ENCODE measurements at regions not wholly inside any gene's neighbourhood (a gene's known extent, or its start where the extent isn't known, plus 50 kb on each side); places are given as distances from the start of the nearest gene placed in this dataset.

GRCh38 chr11:122062763-122063162 lies 53.3 kb downstream of the BLID start:
- H3K4me3 ChIP-seq (ENCODE audit: low read depth, poor library complexity, severe bottlenecking): no peak overlapping the region
- 73 to 80% methylated on average over 4 of the region's 4 CpGs for WGBS, 2 donors
- no peak for TF ChIP-seq POLR2A (IDR thresholded peaks at IDR 0.05)
- TF ChIP-seq CTCF (IDR thresholded peaks at IDR 0.05): no peak
- DNase-seq (ENCODE audit: low spot score in 2 of 2): no peak
- intact Hi-C loops (cut with DNase I; ENCODE audit: low total_unique reads): no loop called here

- no peak overlapping the region for H3K4me3 ChIP-seq (ENCODE audit: low read depth, poor library complexity, severe bottlenecking)
- intact Hi-C loops (cut with DNase I; ENCODE audit: low total_unique reads): no loop called here
- TF ChIP-seq CTCF (IDR thresholded peaks at IDR 0.05): no peak
- TF ChIP-seq POLR2A (IDR thresholded peaks at IDR 0.05): no peak
- DNase-seq (ENCODE audit: low spot score in 2 of 2): no peak
Observed at GRCh38 chr11:122059565-122059964, 56.5 kb downstream of the BLID start.

GRCh38 chr11:122050021-122050690 lies 65.9 kb downstream of the BLID start:
- 48 to 69% methylated on average over 2 of the region's 2 CpGs for WGBS, 2 donors
- no peak overlapping the region for H3K4me3 ChIP-seq (ENCODE audit: low read depth, poor library complexity, severe bottlenecking)
- TF ChIP-seq CTCF (IDR thresholded peaks at IDR 0.05): no peak
- DNase-seq (ENCODE audit: low spot score in 2 of 2): no peak
- intact Hi-C loops (cut with DNase I; ENCODE audit: low total_unique reads): no loop called here

- H3K4me3 ChIP-seq (ENCODE audit: low read depth, poor library complexity, severe bottlenecking): no peak overlapping the region
- intact Hi-C loops (cut with DNase I; ENCODE audit: low total_unique reads): no loop called here
- no peak for TF ChIP-seq POLR2A (IDR thresholded peaks at IDR 0.05)
- DNase-seq (ENCODE audit: low spot score in 2 of 2): no peak
- WGBS, 2 donors: 88 to 94% methylated on average over 3 of the region's 3 CpGs
Observed at GRCh38 chr11:122048401-122048800, 67.6 kb downstream of the BLID start.

- DNase-seq (ENCODE audit: low spot score in 2 of 2): no peak
- intact Hi-C loops (cut with DNase I; ENCODE audit: low total_unique reads): no loop called here
- TF ChIP-seq CTCF (IDR thresholded peaks at IDR 0.05) (no peak), POLR2A (IDR thresholded peaks at IDR 0.05) (no peak)
- no peak overlapping the region for H3K4me3 ChIP-seq (ENCODE audit: low read depth, poor library complexity, severe bottlenecking)
- WGBS, 2 donors: 69 to 85% methylated on average over 6 of the region's 6 CpGs
Observed at GRCh38 chr11:122046846-122047245, 69.2 kb downstream of the BLID start.

GRCh38 chr11:122046438-122046837 lies 69.6 kb downstream of the BLID start:
- 57 to 58% methylated on average over 4 of the region's 4 CpGs for WGBS, 2 donors
- TF ChIP-seq POLR2A (IDR thresholded peaks at IDR 0.05) (no peak), CTCF (IDR thresholded peaks at IDR 0.05) (no peak)
- no peak overlapping the region for H3K4me3 ChIP-seq (ENCODE audit: low read depth, poor library complexity, severe bottlenecking)
- intact Hi-C loops (cut with DNase I; ENCODE audit: low total_unique reads): no loop called here
- no peak for DNase-seq (ENCODE audit: low spot score in 2 of 2)

All from lower leg skin (tissue), 4 donors.